ENCODE measurements at regions not wholly inside any gene's neighbourhood (a gene's known extent, or its start where the extent isn't known, plus 50 kb on each side); places are given as distances from the start of the nearest gene placed in this dataset.
"Not testable (repeated sequence)": the region's sequence is repeated elsewhere in the genome, so short reads cannot be mapped to it uniquely, and the experiment has no call there.

DNA sequence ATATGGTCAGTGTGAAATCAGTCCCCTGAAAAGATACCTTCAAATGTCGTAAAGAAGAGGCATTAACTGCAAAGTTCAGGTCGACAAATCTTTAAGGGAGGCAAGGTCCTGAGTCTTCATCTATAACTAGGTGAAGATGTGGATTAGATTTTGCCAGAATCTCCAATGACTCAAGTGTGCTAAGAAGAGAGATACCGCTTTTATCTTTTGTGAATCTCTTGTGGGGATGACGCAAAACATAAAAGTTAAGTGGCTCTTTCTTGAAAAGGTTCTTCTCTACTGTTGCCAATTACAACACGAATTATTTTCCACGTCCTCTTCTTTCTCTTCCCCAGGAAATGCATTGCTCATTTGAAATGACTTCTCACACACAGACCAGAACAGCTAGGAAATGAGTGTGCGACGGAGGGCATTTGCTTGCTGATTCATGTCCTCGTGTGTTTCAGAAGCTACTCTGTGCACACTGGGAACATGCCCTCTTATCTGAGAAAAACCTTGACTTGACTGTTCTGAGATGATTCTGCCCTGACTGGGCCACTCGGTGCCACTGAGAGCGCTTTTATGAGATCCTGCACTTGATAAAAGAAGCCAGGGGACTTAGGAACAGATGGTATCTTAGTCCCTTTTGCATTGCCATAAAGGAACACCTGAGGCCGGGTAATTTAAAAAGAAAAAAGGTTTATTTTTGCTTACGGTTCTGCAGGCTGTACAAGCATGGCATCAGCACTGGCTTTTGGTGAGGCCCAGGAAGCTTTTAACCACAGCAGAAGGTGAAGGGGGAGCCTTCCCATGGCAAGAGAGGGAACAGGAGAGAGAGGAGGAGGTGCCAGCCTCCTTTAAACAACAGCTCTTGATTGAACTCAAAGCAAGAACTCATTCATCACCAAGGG lies 169.5 kb upstream of the PFKP start:
- H3K4me1 ChIP-seq = no peaks in the 10 kb centered on the region
- H3K9me3 ChIP-seq = no peaks in the 10 kb centered on the region
- no peak overlapping the region for H3K4me3 ChIP-seq
- DNase-seq = no peak
- no peak overlapping the region for H3K27ac ChIP-seq
- no peak for TF ChIP-seq POLR2A (IDR thresholded peaks at IDR 0.05)
- TF ChIP-seq, protein P1, sequence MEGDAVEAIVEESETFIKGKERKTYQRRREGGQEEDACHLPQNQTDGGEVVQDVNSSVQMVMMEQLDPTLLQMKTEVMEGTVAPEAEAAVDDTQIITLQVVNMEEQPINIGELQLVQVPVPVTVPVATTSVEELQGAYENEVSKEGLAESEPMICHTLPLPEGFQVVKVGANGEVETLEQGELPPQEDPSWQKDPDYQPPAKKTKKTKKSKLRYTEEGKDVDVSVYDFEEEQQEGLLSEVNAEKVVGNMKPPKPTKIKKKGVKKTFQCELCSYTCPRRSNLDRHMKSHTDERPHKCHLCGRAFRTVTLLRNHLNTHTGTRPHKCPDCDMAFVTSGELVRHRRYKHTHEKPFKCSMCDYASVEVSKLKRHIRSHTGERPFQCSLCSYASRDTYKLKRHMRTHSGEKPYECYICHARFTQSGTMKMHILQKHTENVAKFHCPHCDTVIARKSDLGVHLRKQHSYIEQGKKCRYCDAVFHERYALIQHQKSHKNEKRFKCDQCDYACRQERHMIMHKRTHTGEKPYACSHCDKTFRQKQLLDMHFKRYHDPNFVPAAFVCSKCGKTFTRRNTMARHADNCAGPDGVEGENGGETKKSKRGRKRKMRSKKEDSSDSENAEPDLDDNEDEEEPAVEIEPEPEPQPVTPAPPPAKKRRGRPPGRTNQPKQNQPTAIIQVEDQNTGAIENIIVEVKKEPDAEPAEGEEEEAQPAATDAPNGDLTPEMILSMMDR (IDR thresholded peaks at IDR 0.05) = no peak
- H3K36me3 ChIP-seq = no peaks in the 10 kb centered on the region
- no peaks in the 10 kb centered on the region for H3K27me3 ChIP-seq

- H3K9me3 ChIP-seq, DNase-seq, H3K36me3 ChIP-seq, H3K27ac ChIP-seq, H3K27me3 ChIP-seq, H3K4me1 ChIP-seq, H3K4me3 ChIP-seq: not testable (repeated sequence)
Observed at GRCh38 chr10:2896334-2896733, 171.0 kb upstream of the PFKP start.

DNA sequence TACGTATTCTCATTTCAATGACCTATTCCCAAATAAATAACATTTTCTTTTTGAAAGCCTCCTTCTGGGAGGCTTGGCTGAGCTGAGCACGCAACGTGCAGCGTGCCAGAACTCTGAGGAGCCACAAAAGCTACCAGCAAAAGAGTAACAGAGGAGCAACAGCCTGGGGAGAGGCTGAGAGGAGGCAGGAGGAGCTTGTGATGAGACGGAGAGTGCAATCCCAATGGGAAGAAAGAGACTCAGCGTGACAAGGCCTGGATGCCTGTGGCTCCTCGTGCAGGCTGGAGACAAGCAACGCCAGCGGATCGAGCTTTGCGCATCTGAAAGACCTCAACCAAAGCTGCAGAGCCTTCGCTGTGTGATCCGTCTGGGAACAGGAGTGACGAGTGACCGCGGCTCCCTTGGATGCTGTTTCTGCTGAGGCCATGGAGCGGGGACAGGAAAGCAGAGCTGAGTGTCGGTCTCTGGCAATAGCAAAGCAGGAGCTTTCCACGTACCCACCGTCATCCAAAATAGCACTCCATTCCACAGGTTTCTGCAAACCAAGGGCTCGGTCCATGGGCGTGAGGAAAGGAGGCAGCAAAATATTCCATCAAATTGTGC lies 171.7 kb upstream of the PFKP start:
- H3K27ac ChIP-seq = no peak overlapping the region
- no peak for DNase-seq
- TF ChIP-seq, protein P1 (IDR thresholded peaks at IDR 0.05) = no peak
- no peak for TF ChIP-seq POLR2A (IDR thresholded peaks at IDR 0.05)
- no peaks in the 10 kb centered on the region for H3K4me1 ChIP-seq
- no peak overlapping the region for H3K4me3 ChIP-seq
- H3K9me3 ChIP-seq = no peaks in the 10 kb centered on the region
- H3K36me3 ChIP-seq = no peaks in the 10 kb centered on the region
- no peaks in the 10 kb centered on the region for H3K27me3 ChIP-seq

- Histone ChIP-seq H3K27ac (no peak overlapping the region), H3K4me3 (no peak overlapping the region), H3K36me3 (no peaks in the 10 kb centered on the region), H3K9me3 (no peaks in the 10 kb centered on the region), H3K27me3 (no peaks in the 10 kb centered on the region), H3K4me1 (no peaks in the 10 kb centered on the region)
- no peak for TF ChIP-seq POLR2A (IDR thresholded peaks at IDR 0.05)
- TF ChIP-seq, protein P1 (IDR thresholded peaks at IDR 0.05) = no peak
- DNase-seq = no peak
Observed at GRCh38 chr10:2893991-2894390, 173.4 kb upstream of the PFKP start.

DNA sequence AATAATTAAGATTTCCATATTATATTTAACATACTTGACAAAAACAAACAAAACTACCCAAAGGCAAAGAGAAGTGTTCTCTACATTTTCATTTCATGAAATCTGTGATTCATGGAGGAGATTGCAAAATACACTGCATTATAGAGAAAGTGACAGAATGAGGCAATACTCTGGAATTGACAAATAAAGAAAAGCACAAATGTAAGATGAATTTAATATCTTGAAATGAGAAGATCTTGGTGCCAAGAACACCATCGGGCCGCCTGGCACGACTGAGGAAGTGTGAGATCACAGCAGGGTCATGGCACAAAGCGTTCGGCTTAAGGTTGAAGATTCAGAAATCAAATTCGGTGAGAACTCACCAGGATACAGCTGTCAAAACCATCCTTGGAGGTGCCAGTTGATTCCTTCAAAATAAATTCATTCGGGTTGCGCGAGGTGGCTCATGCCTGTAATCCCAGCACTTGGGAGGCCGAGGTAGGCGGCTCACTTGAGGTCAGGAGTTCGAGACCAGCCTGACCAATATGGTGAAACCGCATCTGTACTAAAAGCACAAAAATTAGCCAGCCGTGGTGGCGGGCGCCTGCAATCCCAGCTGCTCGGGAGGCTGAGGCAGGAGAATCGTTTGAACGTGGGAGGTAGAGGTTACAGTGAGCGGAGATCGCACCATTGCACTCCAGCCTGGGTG lies 174.0 kb upstream of the PFKP start:
- DNase-seq = no peak
- TF ChIP-seq, protein P1 (IDR thresholded peaks at IDR 0.05) = no peak
- no peak for TF ChIP-seq POLR2A (IDR thresholded peaks at IDR 0.05)
- Histone ChIP-seq H3K36me3 (no peaks in the 10 kb centered on the region), H3K9me3 (no peaks in the 10 kb centered on the region), H3K27me3 (no peaks in the 10 kb centered on the region), H3K4me1 (no peaks in the 10 kb centered on the region), H3K4me3 (no peak overlapping the region), H3K27ac (no peak overlapping the region)

DNA sequence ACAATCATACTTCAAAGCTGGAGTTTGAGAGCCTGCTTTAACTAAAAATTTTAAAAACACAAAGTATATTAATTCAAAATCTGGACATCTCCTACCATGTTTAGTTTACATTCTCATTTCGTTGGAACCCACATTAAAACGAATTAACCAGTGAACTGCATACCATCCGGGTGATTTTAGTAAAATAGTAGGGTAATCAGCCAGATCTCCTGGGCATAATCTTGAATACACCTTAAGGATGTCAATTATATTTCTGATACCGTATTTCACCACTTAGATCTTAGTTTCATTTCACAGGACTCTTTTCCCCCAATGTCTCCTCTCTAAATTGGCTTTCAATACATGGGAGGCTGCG lies 175.6 kb upstream of the PFKP start:
- Histone ChIP-seq H3K27me3 (no peaks in the 10 kb centered on the region), H3K36me3 (no peaks in the 10 kb centered on the region), H3K27ac (no peak overlapping the region), H3K4me3 (no peak overlapping the region), H3K4me1 (no peaks in the 10 kb centered on the region), H3K9me3 (no peaks in the 10 kb centered on the region)
- no peak for TF ChIP-seq POLR2A (IDR thresholded peaks at IDR 0.05)
- TF ChIP-seq, protein P1 (IDR thresholded peaks at IDR 0.05) = no peak
- no peak for DNase-seq
